OCI-LY3 (cell line): ENCODE measurements at regions not wholly inside any gene's neighbourhood (a gene's known extent, or its start where the extent isn't known, plus 50 kb on each side); places are given as distances from the start of the nearest gene placed in this dataset.

Experiments
- CTCF ChIP-seq: fragments of 200-600, 300-600 bp; sonication (generic); IDR thresholded peaks from 2 replicates; pipeline ENCODE4 v1.5.1; 2014; ENCODE audit warnings: antibody characterized with exemption, low read length, low read depth
- EZH2phosphoT487 ChIP-seq: fragments of 200-600 bp; shearing (Covaris generic); IDR thresholded peaks from 2 replicates; pipeline ENCODE4 v1.6.1; 2018; ENCODE audit warnings: antibody characterized with exemption, mixed run types, low read depth

DNA sequence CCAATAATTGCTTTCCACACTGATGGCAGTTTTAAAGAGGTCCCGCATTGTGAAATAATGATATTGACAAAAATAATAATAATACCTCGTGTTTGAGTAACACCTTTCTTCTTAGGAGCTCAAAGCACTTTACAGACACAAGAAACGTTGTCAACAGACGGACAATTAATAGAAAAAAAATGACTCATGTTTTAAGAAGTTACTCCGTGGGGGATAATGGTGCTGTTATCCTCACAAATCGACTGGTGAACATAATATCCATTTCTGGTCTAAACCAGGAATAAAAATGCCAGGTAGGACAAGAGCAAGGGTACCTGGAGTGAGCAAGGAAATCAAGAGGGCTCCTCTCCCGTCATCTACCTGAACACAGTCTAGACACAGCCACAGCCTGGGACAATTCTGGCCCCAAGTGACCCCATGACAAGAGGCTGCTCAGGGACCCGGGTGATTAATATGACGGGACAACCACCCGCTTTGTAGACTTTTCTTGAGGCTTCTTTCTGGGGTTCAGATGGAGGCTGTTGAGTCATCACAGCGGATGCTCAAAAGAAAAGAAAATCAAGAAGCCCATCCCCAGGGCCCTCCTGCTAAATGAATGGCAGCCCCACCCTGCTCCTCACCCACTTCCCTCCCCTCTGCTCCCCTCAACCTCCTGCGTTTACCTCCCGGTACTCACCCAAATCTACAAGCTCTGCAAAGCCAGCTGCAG lies 146.2 kb upstream of the IRF2BP2 start:
- no peak for TF ChIP-seq EZH2phosphoT487
- no peak for TF ChIP-seq CTCF
